ENCODE measurements at regions not wholly inside any gene's neighbourhood (a gene's known extent, or its start where the extent isn't known, plus 50 kb on each side); places are given as distances from the start of the nearest gene placed in this dataset.
"Not testable (repeated sequence)": the region's sequence is repeated elsewhere in the genome, so short reads cannot be mapped to it uniquely, and the experiment has no call there.

DNA sequence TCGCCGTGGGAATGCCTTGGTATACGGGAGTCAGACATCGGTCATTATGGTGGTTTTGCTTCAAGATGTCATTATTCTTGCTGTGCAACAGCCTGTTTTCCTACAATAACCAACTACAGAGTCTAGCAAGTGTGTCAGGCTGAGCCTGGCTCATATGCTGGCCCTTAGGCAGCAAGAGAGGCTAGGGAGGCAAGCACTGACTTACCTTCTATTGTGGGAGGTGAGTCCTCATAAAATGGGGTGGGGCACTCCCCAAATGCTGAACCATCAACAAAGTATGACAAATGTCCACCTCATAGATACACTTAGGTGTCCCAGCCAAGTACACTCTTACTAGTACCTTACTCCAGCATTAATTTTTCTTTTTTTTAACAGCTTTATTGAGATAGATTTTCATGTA is 77.0 kb upstream of the ATL2 start:
- peaks cover 26 to 30% of the 10 kb centered on the region in 2 donors for H3K27me3 Mint-ChIP-seq
- H3K4me1 Mint-ChIP-seq, result no peaks in the 10 kb centered on the region
- H3K4me3 Mint-ChIP-seq, result no peak overlapping the region
- ATAC-seq (replicated peaks) (no peak), DNase-seq (no peak)
- H3K36me3 Mint-ChIP-seq, result no peaks in the 10 kb centered on the region
- H3K9me3 Mint-ChIP-seq, result peaks cover 0 to 1% of the 10 kb centered on the region in 2 donors
- H3K27ac Mint-ChIP-seq, result no peak overlapping the region

DNA sequence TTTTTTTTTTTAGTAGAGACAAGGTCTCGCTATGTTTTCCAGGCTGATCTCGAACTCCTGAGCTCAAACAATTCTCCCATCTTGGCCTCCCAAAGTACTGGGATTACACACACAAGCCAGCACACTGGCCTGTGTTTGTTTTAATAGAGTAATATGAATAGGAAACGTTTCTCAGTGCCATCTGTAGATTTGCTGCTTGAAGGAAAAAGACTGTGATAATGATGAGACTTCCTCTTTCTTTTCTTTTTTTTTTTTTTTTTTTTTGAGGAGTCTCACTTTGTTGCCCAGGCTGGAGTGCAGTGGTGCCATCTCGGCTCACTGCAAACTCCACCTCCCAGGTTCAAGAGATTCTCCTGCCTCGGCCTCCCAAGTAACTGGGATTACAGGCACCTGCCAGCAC is 74.7 kb upstream of the ATL2 start:
- H3K4me1 Mint-ChIP-seq; H3K9me3 Mint-ChIP-seq; H3K4me3 Mint-ChIP-seq; ATAC-seq (replicated peaks); DNase-seq; H3K27ac Mint-ChIP-seq; H3K36me3 Mint-ChIP-seq: not testable (repeated sequence)
- peaks cover 10 to 19% of the 10 kb centered on the region in 2 donors for H3K27me3 Mint-ChIP-seq

DNA sequence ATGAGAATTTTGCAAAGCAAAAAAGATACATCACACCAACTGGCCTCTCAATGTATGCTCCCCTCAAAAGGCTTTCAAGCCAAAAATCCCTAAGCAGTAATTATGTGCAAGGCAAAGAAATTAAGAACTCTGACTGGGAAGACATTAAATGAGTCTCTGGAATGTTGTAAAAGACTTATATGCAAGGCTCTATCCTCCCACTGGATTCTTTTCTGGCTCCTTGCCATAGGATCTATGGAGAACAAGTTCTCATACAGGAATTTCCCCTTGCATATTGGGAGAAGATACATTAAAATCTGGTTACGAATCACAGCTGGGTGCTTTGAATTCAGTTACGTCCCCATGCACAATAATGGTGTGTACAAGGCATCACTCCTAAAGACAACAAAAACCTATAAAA is 73.4 kb upstream of the ATL2 start:
- Mint-ChIP-seq H3K27ac (no peak overlapping the region), H3K9me3 (peaks cover 0 to 1% of the 10 kb centered on the region in 2 donors)

DNA sequence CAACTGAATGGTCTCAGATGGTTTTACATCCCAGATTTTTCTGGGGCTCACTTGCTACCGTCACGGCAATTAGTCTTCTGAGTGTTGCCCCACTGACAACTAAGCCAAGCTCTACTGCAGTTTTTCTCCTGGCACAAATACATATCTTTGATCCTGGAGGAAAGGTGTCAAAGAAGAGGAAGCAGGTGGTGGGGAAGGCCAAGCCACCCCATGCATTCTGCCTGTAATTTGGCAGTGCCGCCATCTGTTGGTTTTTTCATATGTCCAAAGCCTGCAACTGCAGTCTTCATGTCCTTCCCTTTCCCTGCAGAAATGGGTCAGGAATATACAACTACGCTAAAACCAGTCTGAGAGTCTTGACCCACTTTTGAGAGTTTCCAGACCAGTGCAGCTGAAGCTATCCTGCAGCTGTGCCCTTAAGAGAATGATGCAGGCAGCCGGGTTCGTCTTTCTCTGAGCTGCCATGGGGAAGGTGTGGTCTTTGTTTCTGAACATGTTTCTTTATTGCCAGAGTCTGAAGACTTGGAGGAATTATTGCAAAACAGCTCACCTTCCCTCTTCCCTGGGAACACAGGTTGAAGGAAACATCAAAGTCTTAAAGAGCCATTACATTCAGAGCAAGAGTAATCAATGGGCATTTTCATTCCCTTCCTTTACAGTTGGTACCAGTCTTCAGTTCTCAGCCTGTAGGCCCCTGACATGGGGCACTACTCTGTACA is 71.8 kb upstream of the ATL2 start:
- Mint-ChIP-seq H3K36me3 (no peaks in the 10 kb centered on the region), H3K4me3 (no peak overlapping the region), H3K4me1 (no peaks in the 10 kb centered on the region), H3K27me3 (peaks cover 6% of the 10 kb centered on the region in 2 donors), H3K9me3 (peaks cover 0 to 1% of the 10 kb centered on the region in 2 donors), H3K27ac (no peak overlapping the region)
- ATAC-seq (replicated peaks) (no peak), DNase-seq (no peak)

More for the DNA sequence above, 73.4 kb upstream of the ATL2 start:
- H3K27me3 Mint-ChIP-seq, result peaks cover 4 to 8% of the 10 kb centered on the region in 2 donors
- DNase-seq, result no peak
- no peak for ATAC-seq (replicated peaks)
- no peaks in the 10 kb centered on the region for H3K36me3 Mint-ChIP-seq
- H3K4me1 Mint-ChIP-seq, result no peaks in the 10 kb centered on the region
- no peak overlapping the region for H3K4me3 Mint-ChIP-seq

DNA sequence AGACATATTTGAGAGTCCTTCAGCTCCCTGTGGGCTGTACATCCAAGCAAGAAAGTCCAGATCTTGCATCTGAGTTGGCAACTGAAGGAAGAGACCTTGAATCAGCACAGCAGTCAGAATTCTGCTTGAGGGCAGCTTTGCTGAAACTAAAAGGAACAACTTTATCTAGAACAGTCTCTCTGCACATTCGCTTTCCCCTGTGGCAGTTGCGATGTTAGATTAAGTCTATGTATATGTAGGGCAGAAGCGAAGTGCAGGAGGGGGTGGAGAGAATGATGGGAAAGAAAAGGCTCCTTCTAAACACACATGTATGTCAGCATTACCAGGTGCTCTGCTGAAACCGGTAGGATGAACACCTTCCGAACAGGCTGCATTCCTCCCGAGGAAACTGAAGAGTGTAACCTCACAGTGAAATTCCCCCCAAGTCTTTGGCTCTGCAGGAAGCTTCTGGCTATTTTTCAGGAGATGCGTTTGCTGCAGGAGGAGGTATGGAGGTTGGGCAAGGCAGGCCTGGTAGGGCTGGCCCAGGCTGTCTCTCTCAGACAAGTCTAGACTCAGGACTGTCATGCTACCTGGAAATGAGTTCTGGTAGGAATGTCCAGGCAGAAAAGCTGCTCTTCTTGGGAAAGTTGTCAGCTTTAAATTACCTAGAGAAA is 70.0 kb upstream of the ATL2 start:
- Mint-ChIP-seq H3K27ac (peak overlapping the region; percentile 44), H3K27me3 (peaks cover 7 to 19% of the 10 kb centered on the region in 2 donors), H3K4me3 (no peak overlapping the region), H3K36me3 (no peaks in the 10 kb centered on the region), H3K9me3 (no peaks in the 10 kb centered on the region), H3K4me1 (no peaks in the 10 kb centered on the region)
- DNase-seq (no peak), ATAC-seq (replicated peaks) (no peak)

DNA sequence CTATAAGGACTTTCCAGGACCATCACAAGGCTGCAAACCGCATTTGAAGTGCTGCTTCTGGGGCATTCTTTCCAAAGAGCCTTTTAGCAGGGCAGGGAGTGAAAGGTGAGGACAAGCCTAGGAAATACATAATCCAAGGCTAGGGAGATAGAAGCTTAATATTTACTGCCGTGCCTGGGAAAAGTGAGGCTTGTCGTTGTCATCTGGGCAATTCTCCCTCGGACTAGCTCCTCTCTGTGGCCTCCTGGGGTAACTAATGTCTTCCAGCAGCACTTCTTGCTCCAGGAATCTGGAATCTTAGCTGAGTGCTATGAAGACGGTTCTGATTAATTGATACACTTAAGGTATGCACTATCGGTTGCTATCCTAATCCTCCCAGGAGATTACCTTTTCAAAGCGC is 69.3 kb upstream of the ATL2 start:
- no peaks in the 10 kb centered on the region for H3K9me3 Mint-ChIP-seq
- H3K36me3 Mint-ChIP-seq, result no peaks in the 10 kb centered on the region
- H3K27me3 Mint-ChIP-seq, result peaks cover 9 to 26% of the 10 kb centered on the region in 2 donors
- DNase-seq, result no peak
- H3K27ac Mint-ChIP-seq, result no peak overlapping the region
- no peaks in the 10 kb centered on the region for H3K4me1 Mint-ChIP-seq
- no peak for ATAC-seq (replicated peaks)
- no peak overlapping the region for H3K4me3 Mint-ChIP-seq

DNA sequence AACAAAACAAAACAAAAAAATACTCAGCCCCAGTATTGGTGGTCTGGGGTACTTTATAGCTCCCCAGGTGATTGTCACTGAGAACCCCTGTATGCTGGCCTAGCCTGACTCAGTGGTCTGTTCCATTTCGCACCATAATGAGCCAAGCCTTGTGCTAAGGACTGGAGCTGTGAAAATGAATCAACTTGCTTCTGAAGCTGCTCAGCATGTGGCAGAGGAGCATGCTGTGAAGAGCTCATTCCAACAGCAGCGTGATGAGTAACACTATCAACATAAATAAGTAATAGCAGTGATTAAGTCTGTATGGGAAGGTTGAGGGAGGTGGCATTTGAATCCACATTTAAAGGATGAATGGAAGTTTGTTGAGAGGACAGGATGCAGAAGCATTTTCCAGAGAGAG is 67.2 kb upstream of the ATL2 start:
- Mint-ChIP-seq H3K27ac (no peak overlapping the region), H3K4me3 (no peak overlapping the region), H3K27me3 (peaks cover 18 to 34% of the 10 kb centered on the region in 2 donors), H3K9me3 (no peaks in the 10 kb centered on the region), H3K4me1 (peaks cover 0 to under 1% of the 10 kb centered on the region in 2 donors), H3K36me3 (no peaks in the 10 kb centered on the region)
- DNase-seq (no peak), ATAC-seq (replicated peaks) (no peak)

DNA sequence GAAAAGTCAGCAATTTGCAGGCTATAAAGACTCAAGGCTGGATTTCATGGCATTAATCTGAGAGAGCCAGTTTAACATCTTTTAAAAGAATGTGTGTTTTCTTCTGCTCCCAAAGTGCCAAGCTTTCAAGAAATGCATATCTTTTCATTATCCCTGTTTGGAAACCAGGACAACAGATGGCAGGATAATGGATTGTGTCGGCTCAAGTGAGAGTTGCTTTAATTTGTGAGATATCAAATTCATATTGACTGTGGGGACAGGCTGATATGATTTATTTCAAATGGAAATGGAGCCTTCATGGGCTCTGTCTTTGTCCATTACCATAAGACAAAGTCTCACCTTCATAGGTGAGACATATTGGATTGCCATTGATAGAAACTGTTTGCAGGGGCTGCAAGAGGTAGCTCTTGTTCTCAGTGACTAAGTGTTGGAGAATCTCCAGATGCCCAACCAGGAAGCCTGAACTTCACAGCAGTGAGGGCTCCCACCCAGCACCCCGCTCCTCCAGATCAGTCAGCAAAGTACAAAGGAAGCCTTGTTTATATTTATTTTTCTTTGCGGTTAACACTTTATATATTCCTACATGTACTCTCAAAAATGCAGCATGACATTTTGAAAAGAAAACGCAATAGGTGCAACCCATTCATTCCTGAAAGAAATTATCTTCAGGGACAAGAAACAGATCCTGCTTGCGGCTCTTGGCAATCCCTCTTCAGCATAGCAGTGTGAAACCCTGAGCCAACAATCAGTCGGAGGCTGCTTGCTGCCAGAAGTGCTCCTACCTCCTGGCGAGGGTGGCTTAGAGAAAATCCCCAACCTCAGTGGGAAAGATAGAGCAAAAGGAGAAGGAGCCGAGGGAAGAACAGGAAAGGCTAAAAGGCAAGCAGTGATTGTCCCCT is 65.8 kb upstream of the ATL2 start:
- Mint-ChIP-seq H3K4me1 (peaks cover 9 to 10% of the 10 kb centered on the region in 2 donors), H3K36me3 (no peaks in the 10 kb centered on the region), H3K9me3 (no peaks in the 10 kb centered on the region), H3K27ac (no peak overlapping the region), H3K4me3 (no peak overlapping the region), H3K27me3 (peaks cover 18 to 42% of the 10 kb centered on the region in 2 donors)
- no peak for DNase-seq
- no peak for ATAC-seq (replicated peaks)

DNA sequence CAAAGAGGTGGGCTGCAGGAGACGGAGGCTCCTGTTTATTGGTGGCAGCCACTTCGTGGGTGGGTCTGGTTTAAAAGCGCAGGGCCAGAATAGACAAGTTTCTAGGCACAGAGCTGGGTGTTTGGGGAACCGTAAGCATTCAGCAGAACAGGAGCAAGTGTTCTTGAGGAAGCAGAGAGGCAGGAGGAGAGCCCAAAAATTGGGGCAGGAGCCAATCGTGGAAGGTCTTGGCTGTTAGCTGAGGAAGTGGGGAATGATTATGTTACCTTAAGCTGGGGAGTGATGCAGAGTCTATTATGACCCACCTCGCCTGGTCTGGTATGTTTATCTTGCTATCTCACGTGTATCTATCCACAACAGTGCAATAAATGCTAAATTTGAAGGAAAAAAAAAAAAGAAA is 64.3 kb upstream of the ATL2 start:
- H3K27ac Mint-ChIP-seq, result no peak overlapping the region
- ATAC-seq (replicated peaks) (no peak), DNase-seq (no peak)
- peaks cover 22 to 41% of the 10 kb centered on the region in 2 donors for H3K27me3 Mint-ChIP-seq
- no peaks in the 10 kb centered on the region for H3K36me3 Mint-ChIP-seq
- no peaks in the 10 kb centered on the region for H3K9me3 Mint-ChIP-seq
- H3K4me1 Mint-ChIP-seq, result peaks cover 9 to 10% of the 10 kb centered on the region in 2 donors
- no peak overlapping the region for H3K4me3 Mint-ChIP-seq

DNA sequence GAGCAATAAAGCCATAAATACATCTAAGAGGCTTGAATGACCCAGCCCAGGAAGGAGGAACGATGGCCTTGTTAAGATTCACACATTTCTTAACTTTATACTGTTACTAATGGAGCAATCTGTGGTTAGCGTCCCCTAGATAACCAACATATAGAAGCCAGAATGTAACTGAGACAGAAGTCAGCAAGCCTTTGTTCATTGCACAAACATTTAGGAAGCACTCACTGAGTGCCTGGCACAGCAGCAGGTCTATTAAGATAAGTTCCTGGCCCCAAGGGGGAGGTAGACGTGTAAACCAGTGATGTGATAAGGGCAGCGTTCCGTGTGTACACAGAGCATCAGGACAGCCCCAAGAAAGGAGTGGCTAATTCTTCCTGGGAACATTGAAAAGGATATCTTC is 63.6 kb upstream of the ATL2 start:
- ATAC-seq (replicated peaks), result no peak
- Mint-ChIP-seq H3K4me1 (peaks cover 9 to 10% of the 10 kb centered on the region in 2 donors), H3K27me3 (peaks cover 21 to 42% of the 10 kb centered on the region in 2 donors), H3K36me3 (no peaks in the 10 kb centered on the region), H3K4me3 (no peak overlapping the region), H3K9me3 (no peaks in the 10 kb centered on the region), H3K27ac (no peak overlapping the region)
- DNase-seq, result no peak

DNA sequence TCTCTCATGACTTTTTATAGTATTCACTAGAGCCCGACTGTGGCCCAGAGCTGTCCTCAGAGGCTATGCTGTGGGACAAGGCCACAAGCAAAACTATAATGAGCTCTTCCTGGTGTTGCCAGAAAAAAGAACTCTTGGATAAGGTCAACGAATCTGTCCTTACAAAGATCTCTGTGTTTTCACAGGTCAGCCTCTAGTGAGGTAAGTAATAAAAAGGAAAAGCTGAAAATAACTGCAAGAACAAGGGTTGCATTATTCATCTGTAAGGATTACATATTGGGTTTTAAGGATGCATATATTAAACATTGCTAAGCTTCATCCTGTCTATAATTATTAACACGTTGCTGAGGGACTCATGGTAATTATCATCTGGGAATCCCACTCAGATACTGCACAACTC is 62.8 kb upstream of the ATL2 start:
- H3K27ac Mint-ChIP-seq, result no peak overlapping the region
- no peak for DNase-seq
- ATAC-seq (replicated peaks), result no peak
- peaks cover 9 to 10% of the 10 kb centered on the region in 2 donors for H3K4me1 Mint-ChIP-seq
- no peaks in the 10 kb centered on the region for H3K36me3 Mint-ChIP-seq
- H3K27me3 Mint-ChIP-seq, result peaks cover 22 to 49% of the 10 kb centered on the region in 2 donors
- H3K9me3 Mint-ChIP-seq, result no peaks in the 10 kb centered on the region
- H3K4me3 Mint-ChIP-seq, result no peak overlapping the region

DNA sequence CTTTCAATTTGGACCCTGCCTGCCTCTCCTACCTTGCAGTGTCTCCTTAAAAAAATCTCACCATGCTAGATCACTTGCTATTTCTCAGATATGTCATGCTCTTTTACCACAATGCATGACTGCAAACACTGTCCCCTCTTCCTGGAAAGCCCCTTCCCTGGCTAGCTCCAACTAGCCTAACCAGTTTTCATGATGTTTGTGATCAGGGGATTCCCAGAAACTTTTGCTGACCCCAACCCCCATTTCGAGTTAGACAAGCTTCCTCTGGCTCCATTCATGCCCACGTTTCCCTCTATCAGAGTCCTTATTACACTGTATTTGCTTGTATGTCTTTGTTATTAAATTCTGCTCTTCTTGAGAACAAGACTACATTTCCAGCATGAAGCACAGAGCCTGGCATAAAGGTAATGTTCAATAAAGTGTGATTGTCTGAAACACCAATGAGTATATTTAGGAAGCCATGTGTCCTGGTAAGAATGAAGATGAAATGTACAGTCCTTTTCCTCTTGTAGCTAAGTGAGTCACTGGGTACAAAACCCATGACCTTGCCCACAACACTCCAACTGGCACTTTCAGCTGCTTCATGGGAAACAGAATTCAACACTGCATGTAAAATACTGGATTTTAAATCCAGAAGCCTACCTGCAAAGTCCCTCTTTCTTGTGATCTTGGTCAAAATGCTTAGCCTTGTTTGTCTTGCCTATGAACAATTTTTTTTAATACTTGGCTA is 62.0 kb upstream of the ATL2 start:
- Mint-ChIP-seq H3K4me3 (no peak overlapping the region), H3K27me3 (peaks cover 26 to 57% of the 10 kb centered on the region in 2 donors), H3K27ac (no peak overlapping the region), H3K9me3 (peaks cover 0 to 2% of the 10 kb centered on the region in 2 donors), H3K36me3 (no peaks in the 10 kb centered on the region), H3K4me1 (peaks cover 9 to 10% of the 10 kb centered on the region in 2 donors)
- DNase-seq (peak; percentile 15), ATAC-seq (replicated peaks) (peak; percentile 82 to 90)

DNA sequence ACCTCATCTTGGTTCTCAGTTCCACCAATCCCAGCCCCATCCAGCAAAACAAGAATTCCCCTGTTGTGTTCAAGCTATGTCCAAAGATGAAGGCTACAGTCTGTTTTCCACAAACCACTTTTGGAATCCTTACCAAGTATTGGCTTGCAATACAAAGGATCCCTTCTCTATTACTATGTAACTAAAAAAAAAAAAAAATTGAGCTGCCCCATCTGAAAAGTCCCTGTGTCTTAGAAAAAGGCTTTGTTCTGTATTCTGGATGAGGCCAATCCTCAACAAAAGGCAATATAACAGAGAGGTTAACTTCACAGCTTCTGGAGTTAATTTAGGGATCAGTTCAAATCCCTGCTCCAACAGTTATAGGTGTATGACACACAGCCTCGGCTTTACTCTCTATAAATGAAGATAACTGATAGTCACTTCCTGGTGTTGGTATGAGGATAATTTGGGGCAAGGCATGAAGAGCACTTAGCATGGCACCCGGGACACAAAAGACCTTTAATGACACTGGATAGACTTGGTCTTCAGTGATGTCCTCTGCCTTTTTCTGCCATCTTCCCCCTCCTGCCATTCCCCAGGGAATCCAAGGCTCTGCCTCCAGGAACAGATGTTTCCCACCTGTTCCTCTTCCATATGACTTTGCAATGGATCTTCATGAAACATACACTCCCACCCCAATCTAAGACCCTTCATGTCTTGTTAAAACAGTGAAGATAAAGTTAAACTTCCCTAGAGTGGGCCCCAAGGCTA is 61.2 kb upstream of the ATL2 start:
- H3K4me3 Mint-ChIP-seq, result no peak overlapping the region

More for the DNA sequence above, 61.2 kb upstream of the ATL2 start:
- H3K27ac Mint-ChIP-seq, result no peak overlapping the region
- DNase-seq (no peak), ATAC-seq (replicated peaks) (no peak)
- no peaks in the 10 kb centered on the region for H3K36me3 Mint-ChIP-seq
- H3K9me3 Mint-ChIP-seq, result peaks cover 0 to 2% of the 10 kb centered on the region in 2 donors
- H3K27me3 Mint-ChIP-seq, result peaks cover 27 to 64% of the 10 kb centered on the region in 2 donors
- peaks cover 9 to 10% of the 10 kb centered on the region in 2 donors for H3K4me1 Mint-ChIP-seq

Measured in stimulated activated naive B cell treated with anti-CD40 and anti-IgM and Interleukin-4, amounts not matched to agents 10 μg/mL and 1 μg/mL and 100 μg/mL, for 72 hours (primary cell).